GM19023 (cell line): ENCODE measurements at regions not wholly inside any gene's neighbourhood (a gene's known extent, or its start where the extent isn't known, plus 50 kb on each side); places are given as distances from the start of the nearest gene placed in this dataset.

Experiments used
- ATAC-seq: cut with Tn5 transposase; IDR thresholded peaks from one replicate; pipeline ENCODE4 v1.9.1; 2021; ENCODE audit warnings: mild to moderate bottlenecking, moderate library complexity; ENCODE audit not compliant: unreplicated experiment

GRCh38 chr2:6788614-6789013, 77.1 kb downstream of the CMPK2 start:
- ATAC-seq: no peak

DNA sequence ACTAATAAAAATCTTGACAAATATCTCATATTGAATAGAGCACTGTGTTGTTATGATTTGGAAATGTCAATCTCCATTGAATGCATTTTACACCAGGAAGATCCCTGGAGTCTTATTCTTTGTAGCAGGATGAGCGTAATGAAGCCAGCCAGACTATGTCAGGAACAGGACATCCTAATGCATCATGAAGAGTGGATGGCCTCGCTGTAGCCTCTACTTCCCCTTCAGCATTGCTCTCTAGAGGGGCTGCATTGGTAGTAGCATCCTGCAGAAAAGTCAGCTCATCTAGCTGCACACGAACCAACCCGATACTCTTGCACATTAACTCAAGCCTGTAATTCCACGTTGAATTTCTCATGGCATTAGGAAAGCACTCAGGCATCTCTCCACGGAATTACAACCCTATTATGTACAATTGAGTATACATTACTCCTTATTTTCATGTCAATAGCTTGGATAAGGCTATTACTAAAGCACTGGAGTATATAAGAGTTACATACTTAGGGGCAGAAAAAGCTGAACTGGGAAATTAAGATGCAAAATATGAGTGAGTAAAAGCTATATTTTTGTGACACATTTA, 76.1 kb downstream of the CMPK2 start:
- no peak for ATAC-seq

DNA sequence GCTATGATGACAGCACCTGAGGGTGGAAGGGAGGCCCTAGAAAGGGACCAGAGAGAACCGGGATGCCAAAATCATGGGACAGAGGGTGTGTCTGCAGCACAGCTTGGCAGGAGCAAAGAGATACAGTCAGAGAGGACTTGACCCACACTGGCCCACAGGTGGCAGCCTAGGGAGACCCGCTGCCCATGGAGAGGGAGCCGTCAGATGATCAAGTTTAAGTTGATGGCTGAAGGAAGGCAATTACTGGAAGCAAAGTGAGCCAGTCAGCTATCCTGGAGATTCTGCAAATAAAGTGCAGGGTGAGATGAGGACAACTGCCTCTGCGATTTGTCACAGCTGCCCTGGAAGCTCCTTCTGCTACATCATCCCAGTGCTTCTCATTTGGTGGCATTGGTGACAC, 74.0 kb downstream of the CMPK2 start:
- no peak for ATAC-seq

- ATAC-seq: no peak
These were observed 72.8 kb downstream of the CMPK2 start for GRCh38 chr2:6792883-6793282.

- ATAC-seq: no peak
These were observed 72.3 kb downstream of the CMPK2 start for GRCh38 chr2:6793371-6793770.

DNA sequence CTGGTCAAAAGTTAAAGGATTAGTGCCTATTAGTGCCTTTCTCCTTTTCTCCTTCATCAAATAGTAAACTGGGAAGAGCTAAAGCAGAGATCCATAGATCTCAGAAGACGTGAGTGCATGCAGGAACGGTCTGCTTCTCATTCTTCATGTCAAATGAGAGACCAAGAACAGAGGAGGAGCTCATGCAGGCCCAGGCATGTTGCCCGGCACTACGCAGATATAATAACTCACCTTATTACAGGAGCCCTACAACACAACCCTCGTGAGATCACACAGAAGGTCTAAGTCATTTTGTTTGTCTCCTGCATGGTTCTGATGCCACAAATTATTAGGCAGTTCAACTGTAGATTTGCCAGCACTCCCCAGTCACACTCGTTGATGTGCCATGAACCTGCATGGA, 71.8 kb downstream of the CMPK2 start:
- no peak for ATAC-seq

- ATAC-seq: no peak
These were observed 71.3 kb downstream of the CMPK2 start for GRCh38 chr2:6794448-6794847.
